GM21367 (cell line): ENCODE measurements at regions not wholly inside any gene's neighbourhood (a gene's known extent, or its start where the extent isn't known, plus 50 kb on each side); places are given as distances from the start of the nearest gene placed in this dataset.
"Not testable (repeated sequence)": the region's sequence is repeated elsewhere in the genome, so short reads cannot be mapped to it uniquely, and the experiment has no call there.

Experiments
- ATAC-seq: cut with Tn5 transposase; IDR thresholded peaks from one replicate; pipeline ENCODE4 v1.9.1; 2021; ENCODE audit not compliant: unreplicated experiment

- ATAC-seq: no peak
These were observed 91.7 kb upstream of the ANKRD10 start for GRCh38 chr13:111006506-111007031.

GRCh38 chr13:111005808-111006505, 91.1 kb upstream of the ANKRD10 start:
- no peak for ATAC-seq

GRCh38 chr13:111005364-111005763, 90.5 kb upstream of the ANKRD10 start:
- ATAC-seq: no peak

GRCh38 chr13:111004444-111004843, 89.6 kb upstream of the ANKRD10 start:
- ATAC-seq: no peak

GRCh38 chr13:111001636-111002035, 86.8 kb upstream of the ANKRD10 start:
- ATAC-seq: no peak

- no peak for ATAC-seq
These were observed 78.9 kb upstream of the ANKRD10 start for GRCh38 chr13:110993788-110994187.

- no peak for ATAC-seq
These were observed 77.2 kb upstream of the ANKRD10 start for GRCh38 chr13:110991991-110992508.

- no peak for ATAC-seq
These were observed 74.5 kb upstream of the ANKRD10 start for GRCh38 chr13:110989331-110989730.

- ATAC-seq: no peak
These were observed 70.7 kb upstream of the ANKRD10 start for GRCh38 chr13:110985541-110985940.

GRCh38 chr13:110984798-110985197, 69.9 kb upstream of the ANKRD10 start:
- ATAC-seq: no peak

- no peak for ATAC-seq
These were observed 69.5 kb upstream of the ANKRD10 start for GRCh38 chr13:110984381-110984780.

- ATAC-seq: no peak
These were observed 68.4 kb upstream of the ANKRD10 start for GRCh38 chr13:110983241-110983640.

GRCh38 chr13:110981379-110981778, 66.5 kb upstream of the ANKRD10 start:
- ATAC-seq: no peak

GRCh38 chr13:110980921-110981320, 66.1 kb upstream of the ANKRD10 start:
- ATAC-seq: no peak

GRCh38 chr13:110979149-110979548, 64.3 kb upstream of the ANKRD10 start:
- ATAC-seq: not testable (repeated sequence)

- no peak for ATAC-seq
These were observed 63.5 kb upstream of the ANKRD10 start for GRCh38 chr13:110978390-110978789.

- ATAC-seq: no peak
These were observed 61.9 kb upstream of the ANKRD10 start for GRCh38 chr13:110976785-110977184.

- no peak for ATAC-seq
These were observed 58.3 kb upstream of the ANKRD10 start for GRCh38 chr13:110973007-110973700.

GRCh38 chr13:110971486-110971885, 56.6 kb upstream of the ANKRD10 start:
- no peak for ATAC-seq

GRCh38 chr13:110967156-110967855, 52.4 kb upstream of the ANKRD10 start:
- not testable (repeated sequence) for ATAC-seq

GRCh38 chr13:110965755-110966134, 50.9 kb upstream of the ANKRD10 start:
- ATAC-seq: no peak
